Neural cell (in vitro differentiated cells): ENCODE measurements at regions not wholly inside any gene's neighbourhood (a gene's known extent, or its start where the extent isn't known, plus 50 kb on each side); places are given as distances from the start of the nearest gene placed in this dataset.

Source experiments
- CTCF ChIP-seq: fragments of 450-650 bp; IDR thresholded peaks from 2 replicates; pipeline ENCODE4 v1.5.1; 2014; ENCODE audit warnings: antibody characterized with exemption, mild to moderate bottlenecking, moderate library complexity; ENCODE audit not compliant: poor library complexity, severe bottlenecking
- EZH2 ChIP-seq: fragments of 200-600, 300-800 bp; shearing (Covaris generic), sonication (generic); IDR thresholded peaks from 2 replicates; pipeline ENCODE4 v1.6.1; 2014; ENCODE audit warnings: antibody characterized with exemption, low read length, borderline replicate concordance, mild to moderate bottlenecking; ENCODE audit not compliant: insufficient read depth, poor library complexity, severe bottlenecking
- POLR2AphosphoS5 ChIP-seq: IDR thresholded peaks from 2 replicates; pipeline ENCODE4 v1.6.1; 2012
- RAD21 ChIP-seq: fragments of 450-650 bp; conservative IDR thresholded peaks from 2 replicates; pipeline ENCODE4 v1.6.1; 2014; ENCODE audit warnings: antibody characterized with exemption, mild to moderate bottlenecking, moderate library complexity
- TAF1 ChIP-seq: IDR thresholded peaks from 2 replicates; pipeline ENCODE4 v1.6.1; 2012; ENCODE audit warnings: low read depth

- TF ChIP-seq EZH2 (no peak), CTCF (no peak), TAF1 (no peak), POLR2AphosphoS5 (no peak), RAD21 (no peak)
Observed at GRCh38 chr2:64757126-64757525, 103.4 kb upstream of the SERTAD2 start.
